Loucy (cell line): ENCODE measurements at regions not wholly inside any gene's neighbourhood (a gene's known extent, or its start where the extent isn't known, plus 50 kb on each side); places are given as distances from the start of the nearest gene placed in this dataset.

Experiments
- H2AFZ ChIP-seq: fragments of 200-600 bp; sonication (generic); 2 replicates; pipeline ENCODE4 v1.6.0; 2016; ENCODE audit warnings: antibody characterized with exemption, mild to moderate bottlenecking, low read length, moderate library complexity
- H3F3A ChIP-seq: fragments of 200-600 bp; 2 replicates; pipeline ENCODE4 v1.6.0; 2016; ENCODE audit warnings: antibody characterized with exemption, low read depth, mild to moderate bottlenecking
- H3K27me3 ChIP-seq: fragments of 200-600 bp; sonication (generic); 2 replicates; pipeline ENCODE4 v1.6.1; 2014; ENCODE audit warnings: low read length, mild to moderate bottlenecking; ENCODE audit not compliant: insufficient read depth, poor library complexity, severe bottlenecking
- H3K36me3 ChIP-seq: fragments of 200-600 bp; sonication (generic); 2 replicates; pipeline ENCODE4 v1.6.1; 2016; ENCODE audit warnings: low read length; ENCODE audit not compliant: insufficient read depth
- H3K4me1 ChIP-seq: fragments of 200-600 bp; sonication (generic); 2 replicates; pipeline ENCODE4 v1.5.1; 2014; ENCODE audit warnings: low read length, mild to moderate bottlenecking; ENCODE audit not compliant: insufficient read depth, poor library complexity, severe bottlenecking
- H3K4me2 ChIP-seq: fragments of 200-600 bp; sonication (generic); 2 replicates; pipeline ENCODE4 v1.6.0; 2014; ENCODE audit warnings: antibody characterized with exemption, low read length, low read depth, mild to moderate bottlenecking; ENCODE audit not compliant: poor library complexity, severe bottlenecking
- H3K4me3 ChIP-seq: fragments of 200-600 bp; sonication (generic); 2 replicates; pipeline ENCODE4 v1.5.1; 2014; ENCODE audit warnings: low read length, mild to moderate bottlenecking, mixed read lengths; ENCODE audit not compliant: poor library complexity, severe bottlenecking
- H3K79me2 ChIP-seq: fragments of 200-600 bp; sonication (generic); 2 replicates; pipeline ENCODE4 v1.6.1; 2014; ENCODE audit warnings: low read length; ENCODE audit not compliant: insufficient read depth
- H3K9ac ChIP-seq: fragments of 200-600 bp; sonication (generic); 2 replicates; pipeline ENCODE4 v1.6.0; 2014; ENCODE audit warnings: mild to moderate bottlenecking, low read depth, low read length, moderate library complexity; ENCODE audit not compliant: poor library complexity, severe bottlenecking
- H3K9me2 ChIP-seq: fragments of 200-600 bp; sonication (generic); replicated peaks from 2 replicates; pipeline ENCODE4 v1.6.1; 2016; ENCODE audit warnings: low read depth, low read length, mixed read lengths
- H3K9me3 ChIP-seq: fragments of 200-600 bp; sonication (generic); 2 replicates; pipeline ENCODE4 v1.6.1; 2014; ENCODE audit warnings: mild to moderate bottlenecking, antibody characterized with exemption, low read length, low read depth; ENCODE audit not compliant: insufficient read depth
- H4K20me1 ChIP-seq: fragments of 200-600 bp; sonication (generic); 2 replicates; pipeline ENCODE4 v1.6.0; 2014; ENCODE audit warnings: antibody characterized with exemption, low read length, mild to moderate bottlenecking; ENCODE audit not compliant: insufficient read depth, poor library complexity, severe bottlenecking
- CTCF ChIP-seq: fragments of 200-600 bp; sonication (generic); conservative IDR thresholded peaks from 2 replicates; pipeline ENCODE4 v1.5.1; 2014; ENCODE audit warnings: mild to moderate bottlenecking, antibody characterized with exemption, low read length
- EZH2phosphoT487 ChIP-seq: fragments of 200-600 bp; IDR thresholded peaks from 2 replicates; pipeline ENCODE4 v1.6.1; 2018; ENCODE audit warnings: antibody characterized with exemption, mild to moderate bottlenecking, moderate library complexity, borderline replicate concordance

DNA sequence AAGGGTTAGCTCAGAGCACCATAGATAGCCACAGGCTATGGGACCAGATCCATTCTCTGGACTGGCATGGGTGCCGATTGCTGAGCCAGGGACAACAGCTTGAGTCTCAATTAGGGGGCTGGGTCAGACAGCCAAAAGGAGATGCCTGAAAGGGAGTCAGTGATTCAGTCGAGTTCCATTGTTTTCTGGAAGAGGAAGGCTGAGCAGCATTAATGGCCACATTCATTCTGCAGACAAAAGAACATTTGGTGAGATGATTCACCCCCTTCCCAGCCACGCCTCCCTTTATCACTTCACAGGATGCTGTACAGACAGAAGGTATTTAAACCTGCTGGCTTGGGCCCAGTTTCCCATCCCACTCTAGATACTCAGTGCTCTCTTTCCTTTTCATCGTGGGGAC lies 131.9 kb downstream of the ADAMTS15 start:
- no peaks in the 10 kb centered on the region; the same call in 1 of the 2 replicates for H3K9me3 ChIP-seq
- no peaks in the 10 kb centered on the region for H3K9me2 ChIP-seq
- no peaks in the 10 kb centered on the region for H3K79me2 ChIP-seq
- TF ChIP-seq CTCF (no peak), EZH2phosphoT487 (no peak)
- H3K27me3 ChIP-seq, result no peaks in the 10 kb centered on the region
- no peak overlapping the region for H3K4me3 ChIP-seq
- no peak overlapping the region for H3K9ac ChIP-seq
- H2AFZ ChIP-seq, result no peak overlapping the region
- no peak overlapping the region for H3K4me2 ChIP-seq
- no peaks in the 10 kb centered on the region for H3K36me3 ChIP-seq
- H4K20me1 ChIP-seq, result no peaks in the 10 kb centered on the region
- H3F3A ChIP-seq, result no peaks in the 10 kb centered on the region
- no peaks in the 10 kb centered on the region for H3K4me1 ChIP-seq

- Histone ChIP-seq H3K27me3 (no peaks in the 10 kb centered on the region), H3K36me3 (no peaks in the 10 kb centered on the region), H4K20me1 (no peaks in the 10 kb centered on the region), H3K9me2 (no peaks in the 10 kb centered on the region), H3K4me3 (no peak overlapping the region), H3K9ac (no peak overlapping the region), H3K4me1 (no peaks in the 10 kb centered on the region), H3K9me3 (no peaks in the 10 kb centered on the region; the same call in 1 of the 2 replicates), H3K4me2 (no peak overlapping the region), H2AFZ (no peak overlapping the region), H3F3A (no peaks in the 10 kb centered on the region), H3K79me2 (no peaks in the 10 kb centered on the region)
- TF ChIP-seq EZH2phosphoT487 (no peak), CTCF (no peak)
Measured at GRCh38 chr11:130580891-130581492, 132.5 kb downstream of the ADAMTS15 start.

- Histone ChIP-seq H3K36me3 (no peaks in the 10 kb centered on the region), H3K4me1 (no peaks in the 10 kb centered on the region), H3F3A (no peaks in the 10 kb centered on the region), H2AFZ (no peak overlapping the region), H3K4me3 (no peak overlapping the region), H4K20me1 (no peaks in the 10 kb centered on the region), H3K4me2 (no peak overlapping the region), H3K27me3 (no peaks in the 10 kb centered on the region), H3K9ac (no peak overlapping the region), H3K9me2 (no peaks in the 10 kb centered on the region), H3K9me3 (no peaks in the 10 kb centered on the region; the same call in 1 of the 2 replicates), H3K79me2 (no peaks in the 10 kb centered on the region)
- TF ChIP-seq CTCF (no peak), EZH2phosphoT487 (no peak)
Measured at GRCh38 chr11:130581646-130582045, 133.2 kb downstream of the ADAMTS15 start.
